K562 (cell line): ENCODE measurements at regions not wholly inside any gene's neighbourhood (a gene's known extent, or its start where the extent isn't known, plus 50 kb on each side); places are given as distances from the start of the nearest gene placed in this dataset.

Source experiments
- ATAC-seq: fragments of 200-7000 bp; cut with Tn5 transposase; 3 replicates; pipeline ENCODE4 v1.9.1; 2020; ENCODE audit warnings: moderate library complexity
- BruUV-seq: library from RNA; stranded (reverse); fragments of 400-500 nt; replicated peaks from 2 replicates; lab custom pipeline; 2021; lab: Mats Ljungman, UMichigan
- CTCF ChIA-PET: fragments of 300-600 bp; formaldehyde crosslinking; extraction: SDS; loops from one replicate; lab custom pipeline; 2021; ENCODE audit warnings: low intra/inter-chr PET ratio; lab: Yijun Ruan, JAX
- POLR2A ChIA-PET: fragments of 300-600, 350-650 bp; sonication (Branson Sonifier 250); formaldehyde crosslinking; extraction: SDS; loops from one replicate; lab custom pipeline; 2021; ENCODE audit warnings: antibody characterized with exemption, inconsistent platforms; lab: Yijun Ruan, JAX
- DNase-seq, 4 experiments: peaks; one replicate each; pipeline versions ENCODE4 v3.0.0 to v3.0.0-alpha.2; 2011 to 2018; ENCODE audit warnings: low spot score in 3 of 4, mixed read lengths in 3 of 4; ENCODE audit errors: extremely low read depth in 1 of 4
- FAIRE-seq: peaks from 2 replicates; lab custom pipeline; 2011; peaks lifted over from hg19 to GRCh38; lab: Jason Lieb, UNC
- H2AFZ ChIP-seq: 2 replicates; pipeline ENCODE4 v1.6.0; 2011; ENCODE audit warnings: low read depth, low read length, control low read depth, inconsistent platforms
- H3K27ac ChIP-seq: fragments of 200-600 bp; 3 replicates; pipeline ENCODE4 v1.8.0; 2011; ENCODE audit warnings: low read depth, mild to moderate bottlenecking, control low read depth, inconsistent platforms, low read length, moderate library complexity, mixed read lengths; ENCODE audit errors: extremely low read depth
- H3K27me3 ChIP-seq, 2 experiments: fragments of 300-600 bp in 1 of 2; 2 replicates in 1 of 2; 3 replicates in 1 of 2; pipeline versions ENCODE4 v1.6.0 to v1.8.0; 2011; ENCODE audit warnings: inconsistent platforms in 2 of 2, low read length in 2 of 2, mild to moderate bottlenecking in 1 of 2, mixed read lengths in 1 of 2, moderate library complexity in 1 of 2; ENCODE audit not compliant: control insufficient read depth in 2 of 2, insufficient read depth in 2 of 2
- H3K36me3 ChIP-seq: fragments of 300-600 bp; 3 replicates; pipeline ENCODE4 v1.8.0; 2011; ENCODE audit warnings: mild to moderate bottlenecking, low read length, inconsistent platforms; ENCODE audit not compliant: control insufficient read depth, insufficient read depth
- H3K4me1 ChIP-seq, 2 experiments: fragments of 200-600 bp in 1 of 2; replicated peaks in 1 of 2; 2 replicates in 1 of 2; 3 replicates in 1 of 2; pipeline versions ENCODE4 v1.5.1 to v1.8.0; 2011; ENCODE audit warnings: inconsistent platforms in 2 of 2, low read length in 2 of 2, mild to moderate bottlenecking in 1 of 2, mixed read lengths in 1 of 2, moderate library complexity in 1 of 2; ENCODE audit not compliant: control insufficient read depth in 2 of 2, insufficient read depth in 2 of 2
- H3K4me2 ChIP-seq: 2 replicates; pipeline ENCODE4 v1.6.1; 2011; ENCODE audit warnings: low read length, control low read depth, inconsistent platforms, mixed read lengths; ENCODE audit not compliant: insufficient read depth
- H3K4me3 ChIP-seq: fragments of 200-600 bp; sonication (generic), shearing (Covaris generic); 2 replicates; pipeline ENCODE4 v1.5.1; 2016; ENCODE audit warnings: control low read depth, inconsistent platforms
- H3K79me2 ChIP-seq: fragments of 200-600 bp; 3 replicates; pipeline ENCODE4 v1.8.0; 2011; ENCODE audit warnings: low read length, inconsistent platforms; ENCODE audit not compliant: control insufficient read depth, insufficient read depth
- H3K9ac ChIP-seq, 2 experiments: 2 replicates each; pipeline versions ENCODE4 v1.6.0 to v1.6.1; 2011; ENCODE audit warnings: low read depth in 2 of 2, low read length in 2 of 2, control low read depth in 1 of 2, inconsistent platforms in 1 of 2, mild to moderate bottlenecking in 1 of 2, mixed read lengths in 1 of 2; ENCODE audit not compliant: insufficient read depth in 1 of 2
- H3K9me1 ChIP-seq: one replicate; pipeline ENCODE4 v1.6.0; 2011; ENCODE audit warnings: inconsistent platforms, mild to moderate bottlenecking, low read length, moderate library complexity; ENCODE audit not compliant: control insufficient read depth, insufficient read depth
- H3K9me3 ChIP-seq: replicated peaks from 2 replicates; pipeline ENCODE4 v1.5.1; 2011; ENCODE audit warnings: low read depth, low read length, inconsistent platforms; ENCODE audit not compliant: control insufficient read depth, insufficient read depth
- H4K20me1 ChIP-seq: replicated peaks from 2 replicates; pipeline ENCODE4 v1.6.1; 2011; ENCODE audit warnings: low read length, inconsistent platforms, mixed read lengths; ENCODE audit not compliant: control insufficient read depth, insufficient read depth
- ARHGAP35 ChIP-seq: fragments of 450-650 bp; IDR thresholded peaks from 2 replicates; pipeline ENCODE4 v1.6.1; 2018; ENCODE audit not compliant: partially characterized antibody
- ATF1 ChIP-seq, 2 experiments: fragments of 450-650 bp in 1 of 2; IDR thresholded peaks; 2 replicates each; pipeline ENCODE4 v1.6.1; 2016; ENCODE audit warnings: missing compliant biosample characterization in 1 of 2, missing genetic modification characterization in 1 of 2
- BRF1 ChIP-seq: IDR thresholded peaks from 3 replicates; pipeline ENCODE4 v1.6.1; 2011; ENCODE audit warnings: borderline replicate concordance, mild to moderate bottlenecking; ENCODE audit not compliant: insufficient read length; ENCODE audit errors: extremely low read depth
- CBFA2T3 ChIP-seq: fragments of 450-650 bp; IDR thresholded peaks from 2 replicates; pipeline ENCODE4 v1.6.1; 2017
- CREBBP ChIP-seq: IDR thresholded peaks from one replicate; pipeline ENCODE4 v1.6.1; 2012; ENCODE audit warnings: low read depth, mild to moderate bottlenecking, control low read depth, inconsistent platforms, low read length
- CREM ChIP-seq: IDR thresholded peaks from 2 replicates; pipeline ENCODE4 v1.6.1; 2014; ENCODE audit warnings: antibody characterized with exemption, low read depth
- GTF2B ChIP-seq: IDR thresholded peaks from 2 replicates; pipeline ENCODE4 v1.6.1; 2011; ENCODE audit not compliant: insufficient read length; ENCODE audit errors: extremely low read depth
- MBD2 ChIP-seq: sonication (generic); IDR thresholded peaks from 2 replicates; pipeline ENCODE4 v1.6.1; 2016; ENCODE audit warnings: low read depth, borderline replicate concordance
- MCM5 ChIP-seq: fragments of 450-650 bp; IDR thresholded peaks from 2 replicates; pipeline ENCODE4 v1.6.1; 2016; ENCODE audit warnings: low read depth
- MED1 ChIP-seq: sonication (generic); formaldehyde crosslinking; IDR thresholded peaks from 2 replicates; pipeline ENCODE4 v1.8.1; 2023; ENCODE audit warnings: missing genetic modification reagents, borderline replicate concordance
- NCOA2 ChIP-seq, 2 experiments: fragments of 450-650 bp; IDR thresholded peaks; 2 replicates each; pipeline ENCODE4 v1.6.1; 2018; ENCODE audit warnings: mild to moderate bottlenecking in 2 of 2, moderate library complexity in 1 of 2; ENCODE audit not compliant: partially characterized antibody in 2 of 2
- NFE2 ChIP-seq: IDR thresholded peaks from 2 replicates; pipeline ENCODE4 v1.6.1; 2014; ENCODE audit warnings: antibody characterized with exemption, low read depth
- RBM15 ChIP-seq: fragments of 200-400 bp; formaldehyde crosslinking; IDR thresholded peaks from 2 replicates; pipeline ENCODE4 v1.6.1; 2018; ENCODE audit warnings: mild to moderate bottlenecking, low read length, moderate library complexity; ENCODE audit not compliant: insufficient read depth
- SOX6 ChIP-seq: fragments of 450-650 bp; IDR thresholded peaks from 2 replicates; pipeline ENCODE4 v1.6.1; 2014; ENCODE audit warnings: mild to moderate bottlenecking
- TEAD4 ChIP-seq, 2 experiments: sonication (generic) in 1 of 2; formaldehyde crosslinking in 1 of 2; IDR thresholded peaks; 2 replicates each; pipeline versions ENCODE4 v1.6.1 to v1.8.0; 2012 to 2022; ENCODE audit warnings: borderline replicate concordance in 1 of 2, inconsistent platforms in 1 of 2, low read length in 1 of 2, mild to moderate bottlenecking in 1 of 2, missing genetic modification reagents in 1 of 2
- THRAP3 ChIP-seq: fragments of 450-650 bp; IDR thresholded peaks from 2 replicates; pipeline ENCODE4 v1.6.1; 2016; ENCODE audit warnings: mild to moderate bottlenecking, inconsistent platforms, borderline replicate concordance
- UBTF ChIP-seq, 2 experiments: IDR thresholded peaks; 2 replicates each; pipeline ENCODE4 v1.6.1; 2012; ENCODE audit warnings: improper control_type of control experiment in 2 of 2, low read depth in 2 of 2, low read length in 2 of 2, borderline replicate concordance in 1 of 2
- XRCC5 ChIP-seq: fragments of 200-400 bp; formaldehyde crosslinking; IDR thresholded peaks from 2 replicates; pipeline ENCODE4 v1.6.1; 2017; ENCODE audit warnings: low read depth, mild to moderate bottlenecking, low read length
- ZNF174 ChIP-seq: fragments of 250-450 bp; sonication (Bioruptor Pico); IDR thresholded peaks from 2 replicates; pipeline ENCODE4 v1.4.0; 2020; ENCODE audit warnings: mild to moderate bottlenecking
- ZNF253 ChIP-seq: fragments of 250-450 bp; sonication (Bioruptor Pico); conservative IDR thresholded peaks from 2 replicates; pipeline ENCODE4 v1.6.1; 2021; ENCODE audit warnings: mild to moderate bottlenecking
- ZNF3 ChIP-seq: fragments of 250-450 bp; sonication (Bioruptor Pico); IDR thresholded peaks from 2 replicates; pipeline ENCODE4 v1.5.0; 2021; ENCODE audit warnings: mild to moderate bottlenecking, moderate library complexity
- WGBS: fragments of 100-300 bp; shearing (Covaris generic); methylation state at CpG from one replicate; pipeline ENCODE4 v1.1.6; 2016; ENCODE audit warnings: low coverage, mixed read lengths; ENCODE audit not compliant: insufficient coverage; ENCODE audit errors: missing lambda C conversion rate; 5-methylcytosine and 5-hydroxymethylcytosine counted together
- in situ Hi-C: fragments of 300-500 bp; cut with MboI; formaldehyde crosslinking; loops from 4 replicates; pipeline ENCODE4 v1.15.0; 2018; ENCODE audit warnings: inconsistent platforms, mixed read lengths
- intact Hi-C: fragments of 100-400 bp; cut with micrococcal nuclease; formaldehyde crosslinking; loops from 2 replicates; pipeline ENCODE4 v1.14.2; 2022

- no peak for TF ChIP-seq NFE2
- no peak for TF ChIP-seq CBFA2T3
- TF ChIP-seq ZNF253 = no peak
- TF ChIP-seq CREM = no peak
Measured at GRCh38 chr6:166785131-166785530, 158.1 kb upstream of the RPS6KA2 start (continued).

- no peak for FAIRE-seq
- Histone ChIP-seq H3K4me1 (no peaks in the 10 kb centered on the region; a peak in 1 of 5 replicates), H3K9me1 (no peaks in the 10 kb centered on the region), H3K9ac (no peak overlapping the region), H3K4me2 (no peak overlapping the region), H3K27ac (no peak overlapping the region), H3K4me3 (no peak overlapping the region), H3K9me3 (no peaks in the 10 kb centered on the region; the same call in 1 of the 2 replicates), H3K36me3 (no peaks in the 10 kb centered on the region), H4K20me1 (no peaks in the 10 kb centered on the region), H3K79me2 (no peaks in the 10 kb centered on the region), H2AFZ (no peak overlapping the region), H3K27me3 (peaks cover 0 to 8% of the 10 kb centered on the region in 2 experiments; a peak in 3 of 5 replicates)
- no peak for ATAC-seq
- ChIA-PET POLR2A (no interaction called here), CTCF (no interaction called here)
- in situ Hi-C loops = no loop called here
- DNase-seq = no peak
- WGBS = 31% methylated on average over 6 of the region's 7 CpGs
- no TSS peak for BruUV-seq
- intact Hi-C loops = loop anchor here (5.0 kb wide), 1 partner anchor 263 kb away; no protein-coding TSS in a partner anchor
- no peak for TF ChIP-seq MBD2
- TF ChIP-seq THRAP3 = no peak
- no peak for TF ChIP-seq CREBBP
- no peak for TF ChIP-seq UBTF (IDR thresholded peaks at IDR 0.05; ENCODE audit: borderline replicate concordance in 1 of 2, low read depth in 2 of 2, low read length in 2 of 2)
- TF ChIP-seq ZNF174 (CRISPR knock-in tag) = no peak
- no peak for TF ChIP-seq NCOA2 (IDR thresholded peaks at IDR 0.05; ENCODE audit: partially characterized antibody in 2 of 2)
- no peak for TF ChIP-seq ARHGAP35
- no peak for TF ChIP-seq BRF1
- no peak for TF ChIP-seq SOX6
- TF ChIP-seq XRCC5 = no peak
- no peak for TF ChIP-seq GTF2B
- TF ChIP-seq ATF1 (CRISPR knock-in tag; IDR thresholded peaks at IDR 0.05) = no peak
- TF ChIP-seq ATF1 (tag; IDR thresholded peaks at IDR 0.05) = no peak
- no peak for TF ChIP-seq ZNF3 (CRISPR knock-in tag)
- no peak for TF ChIP-seq MCM5
- no peak for TF ChIP-seq RBM15
- no peak for TF ChIP-seq MED1 (CRISPR knock-in tag)
- TF ChIP-seq TEAD4 (IDR thresholded peaks at IDR 0.05; ENCODE audit: low read length) = no peak
- TF ChIP-seq TEAD4 (CRISPR knock-in tag; IDR thresholded peaks at IDR 0.05; ENCODE audit: borderline replicate concordance) = no peak
Measured at GRCh38 chr6:166784691-166785090, 157.6 kb upstream of the RPS6KA2 start.
